Hepatocyte (in vitro differentiated cells): ENCODE measurements at regions not wholly inside any gene's neighbourhood (a gene's known extent, or its start where the extent isn't known, plus 50 kb on each side); places are given as distances from the start of the nearest gene placed in this dataset.

Experiments
- EZH2phosphoT487 ChIP-seq: fragments of 200-600 bp; sonication (generic); IDR thresholded peaks from one replicate; pipeline ENCODE4 v1.6.1; 2018; ENCODE audit warnings: antibody characterized with exemption, mild to moderate bottlenecking, low read depth, moderate library complexity; ENCODE audit not compliant: unreplicated experiment, severe bottlenecking
- TF ChIP-seq, protein P1 (sequence below): fragments of 200-600 bp; sonication (generic); IDR thresholded peaks from 2 replicates; pipeline ENCODE4 v1.5.1; 2016; ENCODE audit warnings: antibody characterized with exemption, mild to moderate bottlenecking; ENCODE audit not compliant: poor library complexity

- TF ChIP-seq, protein P1, sequence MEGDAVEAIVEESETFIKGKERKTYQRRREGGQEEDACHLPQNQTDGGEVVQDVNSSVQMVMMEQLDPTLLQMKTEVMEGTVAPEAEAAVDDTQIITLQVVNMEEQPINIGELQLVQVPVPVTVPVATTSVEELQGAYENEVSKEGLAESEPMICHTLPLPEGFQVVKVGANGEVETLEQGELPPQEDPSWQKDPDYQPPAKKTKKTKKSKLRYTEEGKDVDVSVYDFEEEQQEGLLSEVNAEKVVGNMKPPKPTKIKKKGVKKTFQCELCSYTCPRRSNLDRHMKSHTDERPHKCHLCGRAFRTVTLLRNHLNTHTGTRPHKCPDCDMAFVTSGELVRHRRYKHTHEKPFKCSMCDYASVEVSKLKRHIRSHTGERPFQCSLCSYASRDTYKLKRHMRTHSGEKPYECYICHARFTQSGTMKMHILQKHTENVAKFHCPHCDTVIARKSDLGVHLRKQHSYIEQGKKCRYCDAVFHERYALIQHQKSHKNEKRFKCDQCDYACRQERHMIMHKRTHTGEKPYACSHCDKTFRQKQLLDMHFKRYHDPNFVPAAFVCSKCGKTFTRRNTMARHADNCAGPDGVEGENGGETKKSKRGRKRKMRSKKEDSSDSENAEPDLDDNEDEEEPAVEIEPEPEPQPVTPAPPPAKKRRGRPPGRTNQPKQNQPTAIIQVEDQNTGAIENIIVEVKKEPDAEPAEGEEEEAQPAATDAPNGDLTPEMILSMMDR = no peak
- no peak for TF ChIP-seq EZH2phosphoT487
Measured at GRCh38 chr20:50415021-50415515, 95.1 kb upstream of the PTPN1 start.
